Adrenal gland (tissue), 5 donors: ENCODE measurements at regions not wholly inside any gene's neighbourhood (a gene's known extent, or its start where the extent isn't known, plus 50 kb on each side); places are given as distances from the start of the nearest gene placed in this dataset.

Source experiments
- CTCF ChIP-seq, 6 experiments: fragments of 450-650 bp in 4 of 6; fragments of 200-600 bp in 2 of 6; sonication (generic) in 1 of 6; IDR thresholded peaks; 1 replicate in 5 of 6; 2 replicates in 1 of 6; pipeline versions ENCODE4 v1.5.1 to v1.8.0; 2016 to 2021; ENCODE audit warnings: antibody characterized with exemption in 6 of 6, mild to moderate bottlenecking in 2 of 6, moderate library complexity in 1 of 6
- POLR2A ChIP-seq, 2 donors: fragments of 450-650 bp; IDR thresholded peaks; one replicate each; pipeline ENCODE4 v1.6.1; 2017; ENCODE audit warnings: antibody characterized with exemption in 2 of 2, mild to moderate bottlenecking in 2 of 2, moderate library complexity in 1 of 2
- donor health status: DM: no; HTN: no; CAD: no.

GRCh38 chr6:93036835-93037234, 382.5 kb downstream of the EPHA7 start:
- TF ChIP-seq CTCF (IDR thresholded peaks at IDR 0.05) (no peak), POLR2A (IDR thresholded peaks at IDR 0.05) (no peak)
